B cell (primary cell): ENCODE measurements at regions not wholly inside any gene's neighbourhood (a gene's known extent, or its start where the extent isn't known, plus 50 kb on each side); places are given as distances from the start of the nearest gene placed in this dataset.

Experiments
- EZH2 ChIP-seq: IDR thresholded peaks from 2 replicates; pipeline ENCODE4 v1.6.1; 2012; ENCODE audit warnings: borderline replicate concordance, low read depth, mild to moderate bottlenecking, moderate library complexity, low read length; ENCODE audit not compliant: insufficient read depth, poor library complexity, severe bottlenecking
- TF ChIP-seq, protein P1 (sequence below): fragments of 200-600 bp; IDR thresholded peaks from one replicate; pipeline ENCODE4 v1.8.0; 2022; ENCODE audit warnings: antibody characterized with exemption, mild to moderate bottlenecking

DNA sequence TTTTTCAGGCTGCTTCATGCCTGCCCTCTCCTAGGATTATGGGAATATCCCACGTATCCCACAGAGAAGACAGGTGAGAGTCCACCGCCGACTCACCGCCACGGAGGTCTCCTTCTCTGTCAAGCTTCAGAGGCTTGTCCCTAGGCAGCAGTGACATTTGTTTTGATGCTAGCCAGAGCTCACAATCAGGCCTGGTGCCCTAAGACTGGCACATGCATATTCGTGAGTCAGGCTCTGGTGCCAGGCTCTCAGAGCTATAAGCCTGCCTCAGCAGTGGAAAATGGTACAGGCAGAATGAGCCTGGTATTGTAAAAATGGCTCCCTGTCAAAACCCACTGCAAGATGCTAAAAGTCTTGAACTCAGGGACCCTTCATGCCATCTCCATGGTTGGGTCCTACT is 65.5 kb downstream of the RBMY1A1 start:
- TF ChIP-seq, protein P1, sequence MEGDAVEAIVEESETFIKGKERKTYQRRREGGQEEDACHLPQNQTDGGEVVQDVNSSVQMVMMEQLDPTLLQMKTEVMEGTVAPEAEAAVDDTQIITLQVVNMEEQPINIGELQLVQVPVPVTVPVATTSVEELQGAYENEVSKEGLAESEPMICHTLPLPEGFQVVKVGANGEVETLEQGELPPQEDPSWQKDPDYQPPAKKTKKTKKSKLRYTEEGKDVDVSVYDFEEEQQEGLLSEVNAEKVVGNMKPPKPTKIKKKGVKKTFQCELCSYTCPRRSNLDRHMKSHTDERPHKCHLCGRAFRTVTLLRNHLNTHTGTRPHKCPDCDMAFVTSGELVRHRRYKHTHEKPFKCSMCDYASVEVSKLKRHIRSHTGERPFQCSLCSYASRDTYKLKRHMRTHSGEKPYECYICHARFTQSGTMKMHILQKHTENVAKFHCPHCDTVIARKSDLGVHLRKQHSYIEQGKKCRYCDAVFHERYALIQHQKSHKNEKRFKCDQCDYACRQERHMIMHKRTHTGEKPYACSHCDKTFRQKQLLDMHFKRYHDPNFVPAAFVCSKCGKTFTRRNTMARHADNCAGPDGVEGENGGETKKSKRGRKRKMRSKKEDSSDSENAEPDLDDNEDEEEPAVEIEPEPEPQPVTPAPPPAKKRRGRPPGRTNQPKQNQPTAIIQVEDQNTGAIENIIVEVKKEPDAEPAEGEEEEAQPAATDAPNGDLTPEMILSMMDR: no peak
- no peak for TF ChIP-seq EZH2
